IPS DF 4.7 (cell line): ENCODE measurements at regions not wholly inside any gene's neighbourhood (a gene's known extent, or its start where the extent isn't known, plus 50 kb on each side); places are given as distances from the start of the nearest gene placed in this dataset.

Experiments
- DNase-seq: peaks from one replicate; pipeline ENCODE4 v3.0.0-alpha.2; 2013; ENCODE audit warnings: low spot score; ENCODE audit errors: extremely low read depth

DNA sequence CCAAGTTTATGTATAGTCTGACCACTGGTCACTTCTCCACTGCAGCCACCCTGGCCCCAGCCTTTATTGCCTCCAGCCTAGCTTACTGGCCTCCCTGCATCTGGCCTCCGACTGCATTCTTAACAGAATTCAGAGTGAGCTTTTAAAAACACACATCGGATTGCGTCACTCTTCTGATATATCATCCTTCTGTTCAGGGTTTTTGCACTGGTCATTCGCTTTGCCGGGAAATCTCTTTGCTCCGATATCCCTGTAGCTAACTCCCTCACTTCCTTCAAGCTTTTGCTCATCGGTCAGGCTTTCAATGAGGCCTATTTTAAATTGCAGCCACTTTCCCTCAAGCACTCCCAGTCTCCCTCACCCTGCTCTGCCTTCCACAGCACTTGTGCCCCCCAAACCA, 101.6 kb upstream of the DLX2 start:
- no peak for DNase-seq

DNA sequence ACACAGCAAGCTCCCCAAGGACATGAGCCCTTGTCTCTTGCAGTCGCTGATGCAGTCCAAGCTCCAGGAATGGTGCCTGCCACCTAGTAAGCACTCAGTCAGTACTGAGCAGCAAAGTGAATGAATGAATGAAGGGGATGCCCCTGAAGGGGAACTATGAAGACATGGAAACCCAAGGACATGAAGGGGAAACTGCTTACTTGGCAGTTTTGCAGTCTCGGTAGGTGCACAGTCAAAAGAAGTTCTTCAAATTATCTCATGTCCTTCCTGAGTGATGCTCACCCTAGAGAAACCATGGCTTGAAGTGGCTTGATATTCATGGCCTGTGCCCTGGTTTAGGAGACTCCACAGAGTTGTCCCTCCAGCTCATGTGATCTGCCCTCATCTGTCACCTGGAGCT, 102.1 kb upstream of the DLX2 start:
- DNase-seq, result no peak

- no peak for DNase-seq
Measured at GRCh38 chr2:172205292-172205691, 102.6 kb upstream of the DLX2 start.

- DNase-seq, result no peak
Measured at GRCh38 chr2:172207911-172208310, 105.2 kb upstream of the DLX2 start.

- no peak for DNase-seq
Measured at GRCh38 chr2:172208791-172209325, 106.2 kb upstream of the DLX2 start.

DNA sequence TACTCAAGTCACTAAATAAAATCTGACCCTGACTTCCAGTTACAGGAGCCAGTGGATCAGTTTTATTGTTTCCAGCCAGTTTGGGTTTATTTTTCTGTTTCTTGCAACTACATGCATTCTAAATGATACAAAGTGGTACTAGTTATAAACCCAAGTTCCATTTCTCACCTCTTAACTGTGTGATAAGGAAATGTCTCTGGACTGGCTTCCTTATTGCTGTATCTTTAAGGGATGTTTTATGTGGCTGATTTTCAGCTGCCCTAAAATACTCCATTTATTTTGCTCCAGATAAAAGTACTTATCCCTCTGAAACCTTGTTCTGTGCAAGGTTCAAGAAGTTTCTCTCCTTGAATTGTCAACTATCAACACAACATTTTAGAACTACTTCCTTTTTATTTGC, 107.9 kb upstream of the DLX2 start:
- no peak for DNase-seq

- DNase-seq, result no peak
Measured at GRCh38 chr2:172211512-172211911, 108.8 kb upstream of the DLX2 start.

DNA sequence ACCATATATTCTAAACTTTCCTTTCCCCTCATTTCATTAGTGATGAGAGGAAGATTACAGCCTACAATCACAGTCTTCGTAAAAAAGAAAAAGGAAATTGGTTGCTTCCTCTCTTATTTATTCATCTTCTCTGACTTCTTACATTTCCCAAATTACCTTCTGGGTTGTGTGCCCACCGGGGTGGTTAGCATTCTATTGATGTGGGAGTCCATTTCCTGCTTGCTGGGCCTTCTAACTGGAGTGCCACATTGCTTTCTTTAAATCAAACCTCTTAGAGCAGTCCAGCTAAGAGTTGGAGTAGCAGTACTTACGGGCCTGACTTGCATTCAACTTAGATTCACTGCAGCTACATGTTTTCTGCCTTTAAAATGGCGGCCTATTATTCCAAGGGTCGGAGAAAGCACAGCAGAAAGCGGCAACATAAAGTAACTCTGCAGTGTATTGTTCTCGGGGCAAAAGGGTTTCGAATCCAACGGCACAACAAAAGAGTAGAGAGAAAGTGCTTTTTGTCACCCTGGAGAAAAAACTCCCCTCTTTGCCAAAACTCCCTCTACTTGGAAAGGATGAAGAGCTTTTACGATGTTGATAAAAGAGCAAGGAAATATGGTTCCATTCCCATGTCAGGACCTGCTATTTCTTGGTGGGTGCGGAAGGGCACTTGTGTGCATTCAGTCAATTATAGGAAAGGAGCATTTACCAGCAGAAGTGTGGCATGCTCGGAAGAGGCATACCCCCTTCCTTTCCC, 110.6 kb upstream of the DLX2 start:
- no peak for DNase-seq

GRCh38 chr2:172214252-172214651, 111.6 kb upstream of the DLX2 start:
- no peak for DNase-seq

DNA sequence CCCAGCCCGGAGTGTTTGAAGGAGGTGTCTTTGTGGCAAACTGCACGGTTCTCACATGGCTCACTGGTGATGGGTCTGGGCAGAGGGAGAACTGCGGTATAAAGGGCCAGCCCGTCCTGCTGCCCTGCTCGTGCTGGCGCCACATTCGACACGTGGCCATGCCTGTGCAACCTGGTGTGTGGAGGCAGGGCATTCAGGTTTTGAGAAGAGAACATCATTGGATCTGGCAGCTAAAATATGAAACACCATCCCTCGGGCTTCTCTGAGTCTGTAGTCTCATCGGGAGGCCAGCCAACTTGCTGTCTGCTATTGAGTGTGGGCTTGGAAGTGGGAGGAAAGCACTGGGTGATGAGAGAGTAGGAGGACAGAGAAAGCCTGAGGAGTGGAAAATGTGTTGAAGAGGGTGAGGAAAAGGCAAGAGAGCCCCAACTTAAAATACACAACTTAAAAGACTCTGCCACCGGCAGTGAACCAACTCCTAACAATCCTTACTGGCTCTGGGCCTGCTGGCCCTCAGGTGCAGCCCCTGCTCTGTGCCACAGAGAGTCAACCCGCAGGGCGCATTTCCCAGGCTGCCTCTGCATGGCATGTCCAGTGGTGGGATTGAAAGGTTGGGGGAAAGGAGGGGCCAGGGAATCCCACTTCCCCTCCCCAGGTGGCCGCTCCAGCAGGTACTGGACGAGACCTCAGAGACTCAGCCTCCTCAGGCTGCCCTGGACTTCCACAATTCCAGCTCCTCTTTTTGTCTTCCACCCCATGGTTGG, 112.7 kb upstream of the DLX2 start:
- no peak for DNase-seq

- DNase-seq, result no peak
Measured at GRCh38 chr2:172215936-172216335, 113.2 kb upstream of the DLX2 start.

DNA sequence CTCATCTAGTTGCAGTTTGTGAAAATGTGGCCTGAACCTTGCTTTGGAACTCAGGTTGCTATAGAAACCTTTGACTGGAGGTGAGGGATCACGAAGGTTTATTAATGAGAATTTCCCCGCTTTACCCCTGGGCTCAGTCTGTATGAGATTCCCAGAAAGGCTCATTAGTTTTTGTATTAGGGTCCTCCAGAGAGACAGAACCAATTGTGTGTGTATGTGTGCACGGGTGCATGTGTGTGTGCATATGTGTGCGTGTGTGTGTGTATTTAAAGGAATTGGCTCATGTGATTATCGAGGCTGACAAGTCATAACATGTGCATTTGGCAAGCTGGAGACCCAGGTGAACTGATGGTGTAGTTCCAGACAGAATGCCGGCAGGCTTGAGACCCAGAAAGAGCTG, 113.8 kb upstream of the DLX2 start:
- DNase-seq, result no peak

GRCh38 chr2:172219201-172219600, 116.5 kb upstream of the DLX2 start:
- no peak for DNase-seq

DNA sequence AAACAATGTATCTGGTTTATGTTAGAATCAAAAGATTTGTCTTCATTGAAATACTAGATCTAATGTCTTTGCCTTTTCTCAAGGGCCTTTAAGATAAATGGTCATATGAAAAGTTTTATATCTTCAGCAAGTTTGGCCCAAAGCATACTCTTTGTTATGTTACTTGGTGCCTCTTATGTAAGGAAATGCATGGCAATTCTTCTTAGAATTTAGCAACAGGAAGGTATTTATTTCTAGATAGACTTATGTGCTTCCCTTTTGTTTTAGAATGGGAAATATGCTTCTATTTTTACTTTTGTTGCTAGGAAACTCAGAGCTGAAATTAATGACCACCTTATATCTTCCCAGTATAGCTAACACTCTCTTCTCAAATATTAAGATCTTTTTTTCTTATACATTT, 117.4 kb upstream of the DLX2 start:
- DNase-seq, result no peak

DNA sequence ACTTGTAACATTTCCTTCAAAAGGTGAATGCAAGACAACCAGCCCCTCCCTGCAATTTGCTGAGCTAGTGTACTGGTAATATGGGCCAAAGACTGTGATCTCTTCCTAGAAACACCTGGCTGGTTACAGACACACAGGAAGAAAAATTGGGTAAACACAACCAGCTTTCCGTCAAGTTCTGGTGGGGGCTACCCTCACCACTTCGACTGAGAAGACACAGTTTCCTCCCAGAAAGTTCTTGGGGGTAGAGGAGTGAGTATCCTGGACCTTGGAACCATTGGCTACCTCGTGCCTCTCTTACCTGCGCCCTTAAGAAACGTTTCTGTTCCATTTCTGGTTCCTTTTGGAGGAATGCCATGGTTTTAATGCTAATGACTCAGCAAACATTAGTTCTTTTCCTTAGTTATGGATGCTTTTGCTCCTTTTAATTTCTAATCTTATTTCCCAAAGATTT, 120.9 kb upstream of the DLX2 start:
- DNase-seq, result no peak

GRCh38 chr2:172225786-172226185, 123.1 kb upstream of the DLX2 start:
- DNase-seq, result no peak

DNA sequence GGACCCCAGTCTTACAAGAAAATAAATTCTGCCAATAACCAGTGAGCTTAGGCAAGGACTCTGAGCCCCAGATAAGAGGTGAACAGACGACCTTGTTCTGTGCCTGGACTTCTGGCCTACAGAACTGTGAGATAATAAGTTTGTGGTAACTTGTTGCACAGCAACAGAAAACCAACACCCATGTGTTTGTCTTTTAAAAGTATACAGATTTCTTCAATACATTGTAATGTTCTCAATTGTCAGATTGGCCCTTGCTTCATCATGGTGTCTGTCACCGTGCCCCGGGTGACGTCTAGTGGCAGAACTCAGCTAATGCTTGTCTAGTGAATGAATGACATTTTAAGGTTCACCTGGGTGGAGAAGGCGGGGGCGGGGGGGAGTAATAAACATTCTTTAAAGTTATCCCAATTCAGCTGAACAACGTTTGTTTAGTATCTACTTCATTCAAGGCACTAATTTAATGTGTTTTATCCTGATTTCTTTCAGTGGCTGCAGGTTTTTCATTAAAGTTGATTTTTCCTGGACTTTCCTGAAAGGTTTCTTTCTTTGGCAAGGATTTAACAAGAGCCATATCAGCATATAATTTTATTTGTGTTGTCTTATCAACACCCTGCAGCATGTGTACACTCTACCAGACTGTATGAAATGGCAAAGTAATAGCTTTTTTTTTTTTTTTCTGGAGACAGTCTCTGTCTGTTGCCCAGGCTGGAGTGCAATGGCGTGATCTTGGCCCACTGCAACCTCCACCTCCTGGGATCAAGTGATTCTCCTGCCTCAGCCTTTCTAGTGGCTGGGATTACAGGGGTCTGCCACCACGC, 123.8 kb upstream of the DLX2 start:
- no peak for DNase-seq

DNA sequence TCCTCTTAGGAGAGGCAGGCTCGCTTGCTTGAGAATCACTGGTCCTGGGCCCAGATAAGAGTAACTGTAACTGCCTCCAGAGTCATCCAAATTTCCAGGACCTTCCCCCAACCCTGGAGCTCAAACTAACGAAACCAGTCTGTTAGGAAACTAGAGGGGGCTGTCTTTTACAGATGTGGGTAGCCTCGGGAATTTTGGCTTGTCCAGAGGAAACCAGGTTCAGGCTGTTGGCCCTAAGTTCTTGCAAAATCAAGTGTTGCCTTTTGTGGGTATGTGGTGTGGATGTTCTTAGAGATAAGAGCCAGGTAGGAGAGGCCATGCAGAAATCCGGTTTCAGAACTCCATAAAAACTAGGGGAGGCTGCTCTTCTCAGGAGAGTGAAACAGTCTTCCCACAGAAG, 125.0 kb upstream of the DLX2 start:
- no peak for DNase-seq

- DNase-seq, result no peak
Measured at GRCh38 chr2:172228177-172228808, 125.6 kb upstream of the DLX2 start.

DNA sequence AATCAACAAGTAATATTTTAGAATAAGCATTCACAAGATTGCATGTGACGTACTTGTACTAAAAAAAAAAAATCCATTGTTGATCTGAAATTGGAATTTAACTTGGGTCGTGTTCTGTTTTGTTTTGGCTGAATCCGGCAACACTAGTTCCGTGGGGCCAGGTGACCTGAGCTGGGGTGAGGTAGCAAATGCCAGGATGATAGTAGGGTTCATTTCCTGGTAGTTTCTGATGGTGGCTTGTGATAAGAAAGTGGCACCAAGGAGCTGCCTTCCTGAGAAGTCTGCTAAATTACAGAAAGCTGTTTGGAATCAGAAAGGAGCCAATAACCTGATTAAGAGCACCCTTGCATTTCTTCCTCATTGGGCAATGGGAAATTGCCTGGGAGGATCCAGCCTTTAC, 126.4 kb upstream of the DLX2 start:
- no peak for DNase-seq

GRCh38 chr2:172230332-172230888, 127.7 kb upstream of the DLX2 start:
- no peak for DNase-seq
